Activated CD4-positive, alpha-beta T cell treated with anti-CD3 and anti-CD28 coated beads, Interleukin-2, amount 50 U/mL, for 4 hours (primary cell): ENCODE measurements at regions not wholly inside any gene's neighbourhood (a gene's known extent, or its start where the extent isn't known, plus 50 kb on each side); places are given as distances from the start of the nearest gene placed in this dataset.
"Not testable (repeated sequence)": the region's sequence is repeated elsewhere in the genome, so short reads cannot be mapped to it uniquely, and the experiment has no call there.

Source experiments
- DNase-seq, 2 experiments: peaks; one replicate each; pipeline ENCODE4 v3.0.0-alpha.2; 2020

- DNase-seq: no peak
Observed at GRCh38 chr12:66733321-66733720, 54.4 kb upstream of the GRIP1 start.

- no peak for DNase-seq
Observed at GRCh38 chr12:66733839-66734238, 55.0 kb upstream of the GRIP1 start.

GRCh38 chr12:66735275-66735674 is 56.4 kb upstream of the GRIP1 start:
- DNase-seq: no peak

GRCh38 chr12:66736931-66737330 is 58.1 kb upstream of the GRIP1 start:
- no peak for DNase-seq

GRCh38 chr12:66739266-66739665 is 60.4 kb upstream of the GRIP1 start:
- no peak for DNase-seq

- no peak for DNase-seq
Observed at GRCh38 chr12:66739940-66740651, 61.2 kb upstream of the GRIP1 start.

- DNase-seq: no peak
Observed at GRCh38 chr12:66740732-66741131, 61.9 kb upstream of the GRIP1 start.

GRCh38 chr12:66741919-66742318 is 63.0 kb upstream of the GRIP1 start:
- no peak for DNase-seq

- no peak for DNase-seq
Observed at GRCh38 chr12:66742508-66743367, 63.9 kb upstream of the GRIP1 start.

- no peak for DNase-seq
Observed at GRCh38 chr12:66744461-66744860, 65.6 kb upstream of the GRIP1 start.

GRCh38 chr12:66744956-66745383 is 66.1 kb upstream of the GRIP1 start:
- no peak for DNase-seq

GRCh38 chr12:66746489-66747201 is 67.8 kb upstream of the GRIP1 start:
- no peak for DNase-seq

- no peak for DNase-seq
Observed at GRCh38 chr12:66751432-66752113, 72.7 kb upstream of the GRIP1 start.

GRCh38 chr12:66753810-66754209 is 74.9 kb upstream of the GRIP1 start:
- no peak for DNase-seq

GRCh38 chr12:66755727-66756395 is 77.0 kb upstream of the GRIP1 start:
- no peak for DNase-seq

- no peak for DNase-seq
Observed at GRCh38 chr12:66756631-66757030, 77.8 kb upstream of the GRIP1 start.

GRCh38 chr12:66760122-66760521 is 81.2 kb upstream of the GRIP1 start:
- not testable (repeated sequence) for DNase-seq

- DNase-seq: no peak
Observed at GRCh38 chr12:66763467-66763866, 84.6 kb upstream of the GRIP1 start.

GRCh38 chr12:66765204-66765603 is 86.3 kb upstream of the GRIP1 start:
- no peak for DNase-seq

- no peak for DNase-seq
Observed at GRCh38 chr12:66767536-66767935, 88.7 kb upstream of the GRIP1 start.

GRCh38 chr12:66768293-66768692 is 89.4 kb upstream of the GRIP1 start:
- DNase-seq: no peak

GRCh38 chr12:66774929-66775328 is 96.1 kb upstream of the GRIP1 start:
- no peak for DNase-seq
